CD4-positive, alpha-beta T cell (primary cell): ENCODE measurements at regions not wholly inside any gene's neighbourhood (a gene's known extent, or its start where the extent isn't known, plus 50 kb on each side); places are given as distances from the start of the nearest gene placed in this dataset.

ENCODE experiments used
- ATAC-seq: fragments of 200-7000 bp; cut with Tn5 transposase; one replicate; pipeline ENCODE4 v1.10.0; 2022; ENCODE audit warnings: mild to moderate bottlenecking; ENCODE audit not compliant: poor library complexity
- CTCF ChIA-PET: fragments of 350-600 bp; sonication (Branson Sonifier 250); formaldehyde crosslinking; loops from one replicate; lab custom pipeline; 2021; ENCODE audit warnings: antibody characterized with exemption, inconsistent platforms; lab: Charles Lee
- POLR2A ChIA-PET: fragments of 350-600 bp; sonication (Branson Sonifier 250); formaldehyde crosslinking; loops from one replicate; lab custom pipeline; 2021; ENCODE audit warnings: antibody characterized with exemption, inconsistent platforms; lab: Charles Lee
- DNase-seq, 14 experiments: peaks; one replicate each; pipeline ENCODE4 v3.0.0-alpha.2; 2013 to 2020; ENCODE audit warnings: mixed read lengths in 2 of 14
- H3K27ac ChIP-seq, 2 donors: one replicate each; pipeline versions ENCODE4 v1.5.1 to v1.7.0; 2013; ENCODE audit warnings: low read length in 2 of 2, low read depth in 1 of 2, mild to moderate bottlenecking in 1 of 2
- H3K27me3 ChIP-seq, 2 experiments: 1 replicate in 1 of 2; 2 replicates in 1 of 2; pipeline versions ENCODE4 v1.6.1 to v1.7.0; 2013; ENCODE audit warnings: low read length in 2 of 2, control low read depth in 1 of 2, mild to moderate bottlenecking in 1 of 2, moderate library complexity in 1 of 2; ENCODE audit not compliant: insufficient read depth in 2 of 2, control insufficient read depth in 1 of 2
- H3K36me3 ChIP-seq: one replicate; pipeline ENCODE4 v1.6.1; 2013; ENCODE audit warnings: low read length, control low read depth; ENCODE audit not compliant: insufficient read depth
- H3K4me1 ChIP-seq: one replicate; pipeline ENCODE4 v1.6.1; 2013; ENCODE audit warnings: low read length, control low read depth; ENCODE audit not compliant: insufficient read depth
- H3K4me3 ChIP-seq: one replicate; pipeline ENCODE4 v1.5.1; 2013; ENCODE audit warnings: mild to moderate bottlenecking, low read length, moderate library complexity
- H3K9me3 ChIP-seq, 2 experiments: 1 replicate in 1 of 2; 2 replicates in 1 of 2; pipeline versions ENCODE4 v1.6.1 to v1.7.0; 2013; ENCODE audit warnings: low read length in 2 of 2, mild to moderate bottlenecking in 2 of 2, control low read depth in 1 of 2, moderate library complexity in 1 of 2; ENCODE audit not compliant: control insufficient read depth in 1 of 2, insufficient read depth in 1 of 2
- H3K27ac Mint-ChIP-seq: one replicate; pipeline ENCODE4 v1.8.0; 2020; ENCODE audit warnings: mixed read lengths
- H3K27me3 Mint-ChIP-seq: one replicate; pipeline ENCODE4 v1.8.0; 2021; ENCODE audit warnings: mixed read lengths
- H3K36me3 Mint-ChIP-seq: one replicate; pipeline ENCODE4 v1.8.0; 2021; ENCODE audit warnings: low read depth, mixed read lengths
- H3K4me1 Mint-ChIP-seq: one replicate; pipeline ENCODE4 v1.8.0; 2021; ENCODE audit warnings: low read depth, mixed read lengths
- H3K4me3 Mint-ChIP-seq: one replicate; pipeline ENCODE4 v1.8.0; 2020; ENCODE audit warnings: mild to moderate bottlenecking, mixed read lengths
- H3K9me3 Mint-ChIP-seq: one replicate; pipeline ENCODE4 v1.8.0; 2020; ENCODE audit warnings: mixed read lengths
- CTCF ChIP-seq: fragments of 200-600 bp; IDR thresholded peaks from one replicate; pipeline ENCODE4 v1.8.0; 2022; ENCODE audit warnings: antibody characterized with exemption, mild to moderate bottlenecking
- intact Hi-C, 2 experiments: fragments of 100-400 bp; cut with DNase I in 1 of 2; cut with micrococcal nuclease in 1 of 2; formaldehyde crosslinking; loops; one replicate each; pipeline versions ENCODE4 v1.15.1 to v1.9.0; 2023 to 2025; cut with DNase I, micrococcal nuclease

- ATAC-seq, result no peak
- Histone ChIP-seq H3K9me3 (peaks cover 0 to 22% of the 10 kb centered on the region in 2 experiments), H3K27me3 (no peaks in the 10 kb centered on the region), H3K4me1 (no peaks in the 10 kb centered on the region), H3K4me3 (no peak overlapping the region), H3K36me3 (no peaks in the 10 kb centered on the region), H3K27ac (no peak overlapping the region)
- intact Hi-C loops, result no loop called here
- no peaks in the 10 kb centered on the region for H3K36me3 Mint-ChIP-seq
- H3K9me3 Mint-ChIP-seq, result peaks cover 6% of the 10 kb centered on the region
- no peak for TF ChIP-seq CTCF
- no peak overlapping the region for H3K27ac Mint-ChIP-seq
- ChIA-PET POLR2A (no interaction called here), CTCF (no interaction called here)
- H3K27me3 Mint-ChIP-seq, result no peaks in the 10 kb centered on the region
- H3K4me1 Mint-ChIP-seq, result no peaks in the 10 kb centered on the region
- DNase-seq, result no peak
- no peak overlapping the region for H3K4me3 Mint-ChIP-seq
These were observed 385.1 kb downstream of the POM121L12 start for GRCh38 chr7:53420550-53420949.

DNA sequence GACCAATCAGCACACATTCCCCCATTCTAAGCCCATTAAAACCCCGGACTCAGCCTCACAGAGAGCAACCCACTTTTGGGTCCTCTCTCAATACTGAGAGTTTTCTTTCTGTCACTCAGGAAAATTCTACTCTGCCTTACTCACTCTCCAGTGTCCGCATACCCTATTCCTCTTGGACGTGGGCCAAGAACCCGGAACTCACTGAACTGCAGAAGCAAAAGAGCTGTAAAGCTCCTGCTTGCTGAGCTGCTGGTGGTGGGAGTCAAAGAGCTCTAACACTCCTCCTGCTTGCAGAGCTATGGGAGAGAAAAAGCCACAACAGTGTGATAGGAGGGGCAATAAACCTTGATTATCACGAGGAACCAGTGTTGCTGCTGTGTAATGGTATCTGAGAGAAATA is 386.9 kb downstream of the POM121L12 start:
- Mint-ChIP-seq H3K9me3 (peaks cover 11% of the 10 kb centered on the region), H3K27me3 (no peaks in the 10 kb centered on the region), H3K27ac (no peak overlapping the region), H3K4me1 (no peaks in the 10 kb centered on the region), H3K4me3 (no peak overlapping the region), H3K36me3 (no peaks in the 10 kb centered on the region)
- TF ChIP-seq CTCF, result no peak
- Histone ChIP-seq H3K27ac (no peak overlapping the region), H3K4me3 (no peak overlapping the region), H3K36me3 (no peaks in the 10 kb centered on the region), H3K4me1 (no peaks in the 10 kb centered on the region), H3K9me3 (peaks cover 3 to 22% of the 10 kb centered on the region in 2 experiments), H3K27me3 (no peaks in the 10 kb centered on the region)
- CTCF ChIA-PET, result no interaction called here
- DNase-seq (no peak), ATAC-seq (no peak)
- intact Hi-C loops, result no loop called here
- POLR2A ChIA-PET, result no interaction called here

DNA sequence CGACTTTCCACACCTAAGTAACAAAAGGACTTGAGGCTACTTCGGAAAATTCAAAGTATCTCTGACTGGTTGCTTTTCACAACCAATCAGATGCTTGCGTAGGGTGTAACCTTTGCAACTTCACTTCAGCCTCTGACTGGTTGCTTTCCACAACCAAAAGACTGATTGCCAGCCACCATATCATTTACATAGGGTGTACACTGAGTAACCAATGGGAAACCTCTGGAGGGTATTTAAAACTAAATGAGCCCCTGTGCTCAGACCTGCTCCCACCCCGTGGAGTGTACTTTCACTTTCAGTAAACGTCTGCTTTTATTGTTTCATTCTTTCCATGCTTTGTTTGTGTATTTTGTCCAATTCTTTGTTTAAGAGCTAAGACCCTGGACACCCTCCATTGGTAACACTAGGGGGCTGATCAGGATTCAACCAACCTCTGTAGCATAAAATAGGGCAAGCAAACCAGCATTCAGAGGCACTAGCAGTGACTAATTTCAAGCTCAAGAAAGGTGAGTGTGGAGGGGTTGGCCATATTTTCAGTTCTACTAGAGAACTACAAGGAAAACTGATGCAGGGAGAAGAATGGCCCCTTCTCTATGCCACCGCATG is 390.8 kb downstream of the POM121L12 start:
- H3K27me3 ChIP-seq, result no peaks in the 10 kb centered on the region
- no peak for TF ChIP-seq CTCF
- no peak overlapping the region for H3K27ac Mint-ChIP-seq
- H3K4me1 ChIP-seq, result no peaks in the 10 kb centered on the region
- intact Hi-C loops, result no loop called here
- no peak overlapping the region for H3K4me3 Mint-ChIP-seq
- H3K9me3 Mint-ChIP-seq, result peaks cover 19% of the 10 kb centered on the region
- no peaks in the 10 kb centered on the region for H3K4me1 Mint-ChIP-seq
- H3K36me3 Mint-ChIP-seq, result no peaks in the 10 kb centered on the region
- ChIA-PET POLR2A (no interaction called here), CTCF (no interaction called here)
- H3K9me3 ChIP-seq, result peaks cover 3 to 10% of the 10 kb centered on the region in 2 experiments
- no peak overlapping the region for H3K27ac ChIP-seq
- ATAC-seq, result no peak
- H3K4me3 ChIP-seq, result no peak overlapping the region
- no peaks in the 10 kb centered on the region for H3K27me3 Mint-ChIP-seq
- no peaks in the 10 kb centered on the region for H3K36me3 ChIP-seq
- no peak for DNase-seq
